ENCODE measurements at regions not wholly inside any gene's neighbourhood (a gene's known extent, or its start where the extent isn't known, plus 50 kb on each side); places are given as distances from the start of the nearest gene placed in this dataset.
"Not testable (repeated sequence)": the region's sequence is repeated elsewhere in the genome, so short reads cannot be mapped to it uniquely, and the experiment has no call there.

GRCh38 chr6:103113416-103113815 is 1719.9 kb downstream of the GRIK2 start:
- intact Hi-C loops (cut with DNase I), result no loop called here
- no peak for DNase-seq (ENCODE audit: low spot score)

GRCh38 chr6:103107985-103108384 is 1714.5 kb downstream of the GRIK2 start:
- intact Hi-C loops (cut with DNase I), result no loop called here
- no peak for DNase-seq (ENCODE audit: low spot score)

GRCh38 chr6:103105686-103106085 is 1712.2 kb downstream of the GRIK2 start:
- intact Hi-C loops (cut with DNase I), result no loop called here

GRCh38 chr6:103101267-103101666 is 1707.8 kb downstream of the GRIK2 start:
- intact Hi-C loops (cut with DNase I), result no loop called here
- no peak for DNase-seq (ENCODE audit: low spot score)

More at GRCh38 chr6:103105686-103106085, 1712.2 kb downstream of the GRIK2 start:
- DNase-seq (ENCODE audit: low spot score), result no peak

GRCh38 chr6:103092414-103092813 is 1698.9 kb downstream of the GRIK2 start:
- DNase-seq (ENCODE audit: low spot score); intact Hi-C loops (cut with DNase I): not testable (repeated sequence)

GRCh38 chr6:103085801-103086200 is 1692.3 kb downstream of the GRIK2 start:
- DNase-seq (ENCODE audit: low spot score), result no peak
- intact Hi-C loops (cut with DNase I), result no loop called here

GRCh38 chr6:103081876-103082630 is 1688.5 kb downstream of the GRIK2 start:
- DNase-seq (ENCODE audit: low spot score), result no peak
- intact Hi-C loops (cut with DNase I), result no loop called here

GRCh38 chr6:103081126-103081525 is 1687.6 kb downstream of the GRIK2 start:
- intact Hi-C loops (cut with DNase I), result no loop called here
- no peak for DNase-seq (ENCODE audit: low spot score)

GRCh38 chr6:103080497-103080896 is 1687.0 kb downstream of the GRIK2 start:
- no peak for DNase-seq (ENCODE audit: low spot score)
- intact Hi-C loops (cut with DNase I), result no loop called here

- no peak for DNase-seq (ENCODE audit: low spot score)
- intact Hi-C loops (cut with DNase I), result no loop called here
These were observed 1686.4 kb downstream of the GRIK2 start for GRCh38 chr6:103079867-103080266.

GRCh38 chr6:103062136-103062535 is 1668.6 kb downstream of the GRIK2 start:
- intact Hi-C loops (cut with DNase I), result no loop called here
- no peak for DNase-seq (ENCODE audit: low spot score)

GRCh38 chr6:103047567-103047966 is 1654.1 kb downstream of the GRIK2 start:
- DNase-seq (ENCODE audit: low spot score), result no peak
- intact Hi-C loops (cut with DNase I), result no loop called here

GRCh38 chr6:103042336-103042735 is 1648.8 kb downstream of the GRIK2 start:
- no peak for DNase-seq (ENCODE audit: low spot score)
- intact Hi-C loops (cut with DNase I), result no loop called here

GRCh38 chr6:103036846-103037245 is 1643.3 kb downstream of the GRIK2 start:
- intact Hi-C loops (cut with DNase I), result no loop called here
- DNase-seq (ENCODE audit: low spot score), result no peak

- DNase-seq (ENCODE audit: low spot score), result no peak
- intact Hi-C loops (cut with DNase I), result no loop called here
These were observed 1633.9 kb downstream of the GRIK2 start for GRCh38 chr6:103027271-103027931.

GRCh38 chr6:103018426-103018825 is 1624.9 kb downstream of the GRIK2 start:
- intact Hi-C loops (cut with DNase I), result no loop called here
- no peak for DNase-seq (ENCODE audit: low spot score)

- DNase-seq (ENCODE audit: low spot score), result no peak
- intact Hi-C loops (cut with DNase I), result no loop called here
These were observed 1624.4 kb downstream of the GRIK2 start for GRCh38 chr6:103017878-103018277.

GRCh38 chr6:103011605-103012004 is 1618.1 kb downstream of the GRIK2 start:
- intact Hi-C loops (cut with DNase I), result no loop called here
- DNase-seq (ENCODE audit: low spot score), result no peak

- intact Hi-C loops (cut with DNase I), result no loop called here
- no peak for DNase-seq (ENCODE audit: low spot score)
These were observed 1608.8 kb downstream of the GRIK2 start for GRCh38 chr6:103002282-103002681.

GRCh38 chr6:103001724-103002123 is 1608.2 kb downstream of the GRIK2 start:
- no peak for DNase-seq (ENCODE audit: low spot score)
- intact Hi-C loops (cut with DNase I), result no loop called here

- intact Hi-C loops (cut with DNase I), result no loop called here
- no peak for DNase-seq (ENCODE audit: low spot score)
These were observed 1607.2 kb downstream of the GRIK2 start for GRCh38 chr6:103000688-103001087.
